Suppressor macrophage (primary cell): ENCODE measurements at regions not wholly inside any gene's neighbourhood (a gene's known extent, or its start where the extent isn't known, plus 50 kb on each side); places are given as distances from the start of the nearest gene placed in this dataset.

ENCODE experiments used
- DNase-seq, 4 experiments: peaks; one replicate each; pipeline ENCODE4 v3.0.0-alpha.2; 2020 to 2022

DNA sequence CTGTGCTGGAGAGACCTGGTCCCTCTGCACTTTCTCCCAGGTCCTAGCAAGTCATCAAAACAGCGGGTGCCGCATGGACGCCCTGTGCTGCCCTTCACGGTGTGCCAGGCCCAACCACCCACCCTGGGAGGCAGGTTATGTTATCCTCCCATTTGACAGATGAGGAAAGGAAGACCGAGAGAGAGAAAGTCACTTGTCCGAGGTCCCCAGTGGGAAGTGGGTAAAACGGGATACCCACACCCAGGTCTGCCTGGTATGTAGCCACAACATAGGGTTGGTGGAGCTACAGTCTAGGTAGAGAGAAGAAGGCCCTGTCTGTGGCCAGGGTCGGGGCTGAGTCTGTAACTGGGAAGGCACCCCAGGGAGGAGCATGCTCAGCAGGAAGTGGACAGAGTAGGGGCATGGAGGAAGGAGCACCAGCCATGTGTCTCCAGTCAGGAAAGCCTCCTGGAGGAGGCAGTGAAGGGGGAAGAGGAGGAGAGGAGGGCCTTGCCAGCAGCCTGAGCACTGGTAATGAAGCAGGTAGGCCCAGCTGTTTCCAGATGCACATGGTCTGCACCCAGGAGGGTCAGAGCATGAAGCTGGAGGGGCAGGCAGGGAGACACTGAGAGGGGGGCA lies 98.4 kb downstream of the ZFP36L2 start:
- peak; percentile 32 to 63 (median 56) for DNase-seq

DNA sequence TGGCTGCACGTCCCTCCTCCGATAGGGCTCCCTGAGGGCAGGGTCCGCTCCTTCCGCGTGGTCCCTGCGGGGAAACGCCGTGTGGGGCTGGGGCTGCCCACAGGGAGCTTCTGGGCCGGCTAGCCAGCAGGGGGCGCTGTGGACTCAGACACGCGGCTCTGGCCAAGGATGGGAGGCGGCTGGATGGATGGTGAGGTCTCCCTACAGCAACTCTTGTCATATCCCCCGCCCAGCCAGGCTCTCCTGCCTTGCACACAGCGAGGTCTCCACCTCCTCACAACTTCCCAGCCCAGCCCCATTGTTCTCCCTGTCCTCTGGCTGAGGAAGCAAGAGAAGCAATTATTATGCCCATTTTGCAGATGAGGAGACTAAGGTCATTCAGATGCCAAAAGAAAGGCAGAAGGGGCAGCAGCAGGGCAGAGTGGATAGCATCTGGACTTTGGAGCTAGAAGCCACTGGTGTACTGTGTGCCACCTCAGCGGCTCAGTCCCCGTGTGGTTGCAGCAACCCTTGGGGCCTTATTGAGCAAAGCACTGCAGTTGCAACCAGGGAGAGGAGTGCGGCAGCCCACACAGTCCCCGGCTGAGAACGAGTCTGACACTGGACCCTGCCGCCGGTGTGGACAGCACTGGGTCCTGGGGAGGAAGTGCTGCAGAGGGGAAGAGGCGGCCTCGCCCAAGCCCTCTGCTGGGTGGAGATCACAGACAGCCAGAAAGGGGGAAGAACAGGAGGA lies 99.0 kb downstream of the ZFP36L2 start:
- DNase-seq, result peak; percentile 90 to 95 (median 95)

DNA sequence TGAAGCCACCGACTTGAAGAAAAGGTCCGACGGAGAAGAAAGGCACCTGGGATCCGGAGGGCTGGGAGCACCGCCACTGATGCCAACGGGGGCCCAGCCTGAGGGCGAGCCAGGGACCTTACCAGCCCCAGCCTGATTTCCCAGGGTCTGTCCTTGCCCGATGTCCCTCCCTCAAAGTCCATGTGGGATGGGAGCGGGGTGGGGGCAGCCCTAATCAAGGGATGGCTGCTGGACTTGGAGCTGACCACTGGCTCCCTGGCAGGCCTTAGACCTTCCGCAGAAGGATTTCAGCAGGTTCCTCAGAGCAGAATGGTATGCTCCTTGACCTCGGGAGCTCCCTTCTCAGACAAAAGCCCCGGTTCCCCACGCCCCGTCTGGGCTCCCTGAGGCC lies 99.6 kb downstream of the ZFP36L2 start:
- no peak for DNase-seq

DNA sequence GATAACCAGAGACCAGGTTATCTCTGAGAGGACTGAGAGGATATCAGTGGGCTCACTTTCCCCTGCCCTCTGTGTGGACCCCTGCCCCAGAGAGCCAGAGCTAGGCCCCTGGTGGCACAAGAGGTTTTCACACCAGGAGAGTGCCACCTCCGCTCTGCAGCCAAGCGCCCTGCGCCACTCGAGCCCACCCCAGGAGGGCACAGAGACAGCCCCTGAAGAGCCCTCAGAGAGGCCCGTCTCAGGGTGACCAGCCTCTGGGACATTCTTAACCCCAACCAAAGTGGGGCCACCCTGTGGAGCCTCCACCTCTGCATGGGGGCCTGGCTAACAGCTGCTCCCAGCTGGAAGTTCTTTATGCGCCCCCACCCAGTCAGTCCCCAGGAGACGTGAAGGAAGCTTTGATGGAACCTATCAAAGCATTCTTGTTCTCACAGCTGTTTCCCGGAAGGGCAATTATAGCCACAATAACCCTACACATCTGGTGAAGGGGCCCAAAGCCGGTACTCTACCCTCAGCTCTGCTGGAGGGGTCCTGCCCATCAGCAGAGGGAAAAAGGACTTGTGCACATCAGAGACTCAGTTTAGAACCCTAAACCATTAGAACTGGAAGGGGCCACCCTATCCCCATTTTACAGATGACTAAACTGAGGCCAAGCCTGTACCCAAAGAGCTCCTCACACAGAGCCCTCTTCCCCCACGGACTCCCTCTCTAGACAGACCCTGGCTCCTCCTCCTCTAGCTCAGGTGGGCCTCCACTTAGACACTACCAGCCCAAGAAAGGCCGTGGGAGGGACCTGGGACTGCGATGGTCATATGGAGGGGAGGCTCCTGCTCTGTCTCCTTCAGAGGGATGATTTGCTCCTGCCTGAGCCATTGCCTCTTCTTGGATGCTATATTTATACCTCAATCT lies 101.1 kb downstream of the ZFP36L2 start:
- no peak for DNase-seq

DNA sequence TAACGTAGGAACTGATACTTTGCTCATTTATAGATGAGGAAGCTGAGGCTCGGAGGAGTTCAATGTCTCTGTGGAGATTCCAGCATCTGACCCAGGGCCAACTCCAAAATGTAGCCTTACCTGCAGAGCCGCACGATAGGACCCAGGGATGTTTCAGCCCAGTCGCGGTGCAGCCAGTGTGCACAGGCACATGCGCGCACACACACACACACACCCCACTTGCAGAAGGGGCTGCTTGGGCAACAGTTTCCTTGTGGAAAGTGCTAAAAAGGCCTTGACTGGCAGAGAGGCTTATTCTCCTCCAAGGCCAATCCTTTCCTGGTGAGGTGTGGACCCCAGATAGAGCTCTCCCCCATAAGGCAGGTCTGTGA lies 101.7 kb downstream of the ZFP36L2 start:
- peak in 1 of 4 experiments; percentile 33 for DNase-seq

DNA sequence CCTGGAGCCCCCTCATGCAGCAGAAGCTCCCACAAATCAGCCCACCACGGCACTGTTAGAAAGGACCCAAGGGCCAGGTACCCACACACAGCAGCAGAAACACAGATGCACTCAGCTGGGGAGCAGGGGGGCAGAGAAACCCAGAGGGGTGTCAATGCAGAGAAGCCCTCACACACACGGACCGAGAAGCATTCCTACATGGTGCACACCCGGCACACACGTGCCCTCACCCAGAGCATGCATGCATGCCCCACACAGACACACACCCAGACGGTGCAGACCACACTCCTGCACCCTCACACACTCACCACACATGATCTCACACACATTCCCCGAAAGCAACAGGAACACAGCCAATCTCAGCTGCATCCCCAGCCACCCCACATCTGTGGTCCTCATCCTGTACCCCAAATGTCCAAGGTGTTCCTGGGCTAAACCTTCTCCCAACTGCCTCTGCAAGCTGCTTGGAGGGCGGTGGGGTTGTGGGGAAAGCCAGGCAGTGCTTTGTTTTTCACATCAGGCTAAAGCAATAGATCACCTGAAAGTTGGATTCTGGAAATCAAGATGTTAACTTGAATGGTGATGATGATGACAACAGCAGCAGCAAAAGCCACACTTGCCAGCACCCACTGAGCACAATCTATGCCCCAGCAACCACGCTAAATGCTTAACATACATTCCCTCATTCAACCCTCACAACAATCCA lies 102.3 kb downstream of the ZFP36L2 start:
- DNase-seq, result no peak

DNA sequence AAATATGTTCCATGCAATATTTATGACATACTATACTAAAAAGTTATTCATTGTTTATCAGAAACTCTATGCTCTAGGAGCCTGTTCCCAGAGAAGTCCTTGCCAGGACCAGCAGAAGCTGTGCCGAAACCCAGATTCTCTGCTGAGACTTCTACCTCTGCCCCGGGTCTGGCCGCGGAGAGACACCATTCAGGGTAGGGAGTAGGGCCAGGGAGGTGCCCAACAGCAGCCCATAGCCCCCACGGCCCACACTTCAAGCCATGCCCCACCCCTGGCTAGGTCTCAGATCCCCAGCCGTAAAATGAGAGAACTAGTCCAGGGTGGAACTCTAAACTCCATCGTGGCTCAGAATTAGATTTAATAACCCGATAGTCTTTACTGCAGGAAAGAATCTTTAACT lies 102.9 kb downstream of the ZFP36L2 start:
- DNase-seq, result no peak

DNA sequence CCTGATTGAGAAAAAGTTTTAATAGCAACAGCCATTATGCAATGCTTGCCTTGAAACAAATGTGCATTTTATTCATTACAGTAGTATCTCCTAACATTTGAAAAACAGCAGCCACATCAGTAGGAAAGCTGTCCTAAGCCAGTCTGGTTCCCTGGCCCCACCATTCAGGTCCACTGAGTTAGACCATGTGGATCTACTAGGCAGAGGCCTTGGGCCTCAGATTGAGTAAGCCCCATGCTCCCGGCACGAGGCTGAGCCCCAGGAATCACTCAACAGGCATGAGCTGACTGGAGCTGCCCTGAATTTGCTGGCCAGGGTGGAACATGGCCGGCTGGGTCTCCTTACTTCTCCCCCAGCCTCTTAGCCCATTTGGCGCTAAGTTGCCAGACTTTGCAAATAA lies 103.4 kb downstream of the ZFP36L2 start:
- no peak for DNase-seq

DNA sequence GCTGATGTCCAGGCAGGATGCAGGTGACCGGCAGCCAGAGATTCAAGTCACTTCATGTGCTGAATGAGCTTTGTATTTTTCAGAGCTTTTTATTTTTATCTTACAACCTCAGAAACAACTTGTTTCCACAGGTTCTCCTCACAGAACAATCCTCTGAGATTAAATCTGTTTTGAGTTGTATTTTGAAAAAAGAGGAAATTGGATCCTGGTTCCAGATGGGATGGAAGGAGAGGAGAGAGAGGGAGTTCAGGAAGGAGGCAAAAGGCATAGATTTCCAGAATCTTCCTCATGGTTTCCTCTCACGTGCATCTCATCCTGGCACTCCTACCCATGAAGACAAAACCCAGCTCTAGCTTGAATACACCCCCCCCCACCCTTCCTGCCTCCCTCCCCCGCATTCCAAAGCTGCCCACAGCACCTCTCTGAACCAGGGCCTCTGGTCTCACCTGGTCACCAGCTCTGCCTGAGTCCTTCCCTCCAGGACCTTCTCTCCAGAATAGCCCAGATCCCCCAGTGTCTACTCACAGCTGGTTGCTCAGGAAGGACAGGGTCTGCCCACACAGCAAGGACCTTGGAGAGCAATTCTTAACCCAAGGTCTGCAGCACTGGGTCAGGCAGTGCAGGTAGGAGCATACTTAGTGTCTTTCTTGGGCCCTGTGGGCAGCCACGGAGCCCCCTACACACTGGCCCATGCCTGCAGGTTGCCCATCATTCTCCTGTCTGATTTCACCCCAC lies 104.7 kb downstream of the ZFP36L2 start:
- DNase-seq, result no peak

DNA sequence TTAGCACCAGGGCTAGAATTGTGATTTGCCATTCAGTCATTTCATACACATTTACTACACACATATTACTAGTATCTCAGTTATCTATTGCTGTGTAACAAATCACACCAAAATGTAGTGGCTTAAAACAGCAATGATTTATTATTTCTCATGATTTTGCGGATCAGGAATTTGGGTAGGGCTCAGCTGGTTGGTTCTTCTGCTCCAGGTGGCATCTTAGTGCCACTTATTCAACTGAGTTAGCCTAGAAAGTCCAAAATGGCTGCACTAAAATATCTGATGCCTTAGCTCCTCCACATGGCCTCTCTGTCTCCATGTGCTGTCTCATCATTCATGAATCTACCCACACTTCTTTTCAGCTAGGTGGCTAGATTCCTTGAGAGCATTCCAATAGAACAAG lies 107.1 kb downstream of the ZFP36L2 start:
- DNase-seq, result no peak

DNA sequence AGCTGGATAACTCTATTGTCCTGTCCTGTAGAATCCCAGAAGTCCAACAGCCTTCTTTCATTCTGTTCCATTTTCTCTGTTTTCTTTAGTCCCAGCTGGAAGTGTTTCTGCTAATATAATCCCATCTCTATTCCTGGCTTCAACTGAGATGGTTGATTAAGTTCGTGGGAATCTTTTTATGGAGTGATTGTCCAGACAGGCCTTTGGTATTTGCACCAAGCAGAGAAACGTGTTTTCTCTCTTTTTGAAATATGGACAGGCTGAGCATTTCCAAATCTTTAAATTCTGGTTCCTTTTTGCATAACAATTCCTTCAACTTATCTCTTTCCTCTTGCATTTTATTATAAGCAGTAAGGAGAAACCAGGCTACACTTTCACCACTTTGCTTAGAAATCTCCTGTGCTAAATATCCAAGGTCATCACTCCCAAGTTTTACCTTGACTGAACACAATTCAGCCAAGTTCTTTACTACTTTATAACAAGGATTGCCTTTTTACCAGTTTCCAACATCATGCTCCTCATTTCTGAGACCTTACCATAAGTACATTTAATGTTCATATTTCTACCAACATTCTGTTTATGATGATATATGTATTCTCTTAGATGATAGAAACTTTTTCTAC lies 108.8 kb downstream of the ZFP36L2 start:
- DNase-seq, result no peak

DNA sequence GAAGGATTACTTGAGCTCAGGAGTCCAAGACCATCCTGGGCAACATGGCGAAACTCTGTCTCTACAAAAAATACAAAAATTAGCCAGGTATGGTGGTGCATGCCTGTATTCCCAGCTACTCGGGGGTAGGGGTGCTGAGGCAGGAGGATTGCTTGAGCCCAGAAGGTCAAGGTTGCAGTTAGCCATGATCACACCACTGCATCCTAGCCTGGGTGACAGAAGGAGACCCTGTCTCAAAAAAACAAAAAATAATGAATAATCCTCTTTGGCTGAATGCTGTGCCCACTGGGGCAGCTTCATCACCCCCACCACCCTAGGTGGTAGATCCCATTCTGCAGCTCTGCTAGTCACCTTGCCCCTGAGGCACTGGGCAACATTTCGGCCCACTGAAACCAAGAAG lies 109.4 kb downstream of the ZFP36L2 start:
- DNase-seq, result no peak

DNA sequence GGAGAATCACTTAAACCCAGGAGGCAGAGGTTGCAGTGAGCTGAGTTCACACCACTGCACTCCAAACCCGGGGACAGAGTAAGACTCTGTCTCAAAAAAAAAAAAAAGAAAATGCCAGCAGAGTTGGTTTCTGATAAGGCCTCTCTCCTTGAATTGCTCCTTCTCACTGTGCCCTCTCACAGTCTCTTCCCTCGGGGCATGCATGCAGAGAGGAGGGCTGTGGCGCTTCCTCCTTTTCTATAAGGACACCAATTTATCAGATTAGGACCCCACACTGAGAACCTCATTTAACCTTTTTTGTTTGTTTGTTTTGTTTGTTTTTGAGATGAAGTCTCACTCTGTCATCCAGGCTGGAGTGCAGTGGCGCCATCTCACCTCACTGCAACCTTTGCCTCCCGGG lies 110.5 kb downstream of the ZFP36L2 start:
- no peak for DNase-seq

DNA sequence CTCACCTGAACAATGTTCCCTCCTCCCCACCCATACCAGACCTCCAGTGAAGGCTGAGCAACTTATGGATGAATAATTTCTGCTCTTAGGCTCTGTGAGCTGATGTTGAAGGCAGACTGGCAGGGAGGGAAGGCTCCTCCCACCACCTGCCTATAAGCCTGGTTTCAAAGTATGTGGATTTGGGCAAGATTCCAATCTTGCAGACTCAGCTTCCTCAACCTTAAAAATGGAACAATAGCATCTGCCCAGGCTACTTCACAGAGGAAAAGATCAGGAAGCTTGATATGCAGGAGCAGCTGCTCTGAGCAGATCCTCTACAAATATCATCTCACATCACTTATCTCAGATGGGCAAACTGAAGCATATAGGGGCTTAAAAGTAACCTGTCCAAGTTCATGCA lies 112.2 kb downstream of the ZFP36L2 start:
- no peak for DNase-seq

DNA sequence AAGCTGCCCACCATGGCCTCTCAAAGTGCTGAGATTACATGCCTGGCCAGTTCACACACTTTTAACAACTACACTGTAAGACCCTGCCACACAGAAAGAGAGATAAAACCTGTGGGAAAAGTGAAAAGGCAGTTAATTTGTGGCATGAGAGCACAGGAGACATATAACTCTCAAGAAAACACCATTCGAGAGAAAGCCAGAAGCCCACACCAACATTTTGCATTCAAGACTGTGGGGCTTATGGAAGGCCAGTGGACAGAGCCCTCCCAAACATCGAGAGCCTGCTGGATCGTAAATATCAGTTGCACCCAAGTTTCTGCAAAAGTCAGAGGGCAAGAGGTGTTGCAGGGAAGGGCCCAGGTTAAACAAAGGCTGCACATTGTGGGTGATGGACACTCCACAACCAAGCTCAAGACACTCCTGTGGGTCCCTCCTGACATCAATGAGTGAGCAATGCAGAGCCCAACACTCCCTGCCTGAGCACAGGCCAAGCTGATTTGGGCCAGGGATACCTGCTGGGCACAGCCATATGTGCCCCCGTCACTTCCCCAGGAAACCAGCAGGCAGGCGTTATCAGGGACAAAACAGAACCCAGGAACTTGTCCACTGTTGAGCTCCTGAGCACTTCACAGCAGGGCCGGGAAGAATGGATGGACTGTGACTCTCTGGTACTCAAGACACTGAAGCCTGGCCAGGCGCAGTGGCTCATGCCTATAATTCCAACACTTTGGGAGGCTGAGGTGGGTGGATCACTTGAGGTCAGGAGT lies 114.4 kb downstream of the ZFP36L2 start:
- DNase-seq, result no peak

DNA sequence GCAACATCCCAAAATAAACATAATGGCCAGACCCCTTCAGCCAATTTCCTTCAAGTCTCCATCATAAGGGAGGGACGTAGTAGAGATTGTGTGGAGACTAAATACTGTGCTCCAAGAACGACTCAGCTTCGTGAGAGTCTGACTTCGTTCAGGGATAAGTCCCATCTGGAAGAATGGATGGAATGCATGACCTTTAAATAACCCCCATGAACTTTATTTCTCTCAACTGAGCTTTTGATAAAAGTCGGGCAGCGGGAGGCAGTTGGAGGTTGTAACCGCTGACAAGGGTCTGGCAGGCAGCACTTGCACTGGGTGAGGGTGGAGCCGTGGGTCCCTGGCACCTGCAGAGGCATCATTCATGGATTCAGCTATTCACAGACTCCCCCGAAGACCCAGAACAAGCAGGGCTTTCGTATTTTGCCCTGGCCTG lies 115.9 kb downstream of the ZFP36L2 start:
- DNase-seq, result no peak

DNA sequence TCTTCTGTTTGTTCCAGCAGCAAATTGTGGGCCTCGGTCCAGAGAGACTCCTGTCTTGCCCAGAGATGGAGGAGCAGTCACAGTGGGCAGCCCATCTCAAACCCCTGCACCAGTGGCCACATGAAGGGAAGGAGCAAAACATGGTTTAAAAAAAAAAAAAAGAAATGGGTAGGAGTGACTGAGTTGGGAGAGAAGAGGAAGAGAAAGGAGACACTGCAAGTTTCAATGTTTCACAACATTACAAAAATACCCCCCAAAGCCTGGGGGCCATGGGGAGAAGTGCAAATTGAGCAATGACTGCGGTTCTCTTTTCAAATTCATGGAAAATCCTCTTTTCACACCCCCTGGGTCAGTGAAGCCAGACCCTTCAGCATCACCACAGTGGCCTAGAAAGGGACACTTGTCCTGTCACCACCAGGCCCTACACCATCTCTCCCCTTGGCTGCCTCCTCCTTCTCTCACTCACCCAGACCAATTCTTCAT lies 117.1 kb downstream of the ZFP36L2 start:
- DNase-seq, result peak; percentile 79 to 91 (median 87)

DNA sequence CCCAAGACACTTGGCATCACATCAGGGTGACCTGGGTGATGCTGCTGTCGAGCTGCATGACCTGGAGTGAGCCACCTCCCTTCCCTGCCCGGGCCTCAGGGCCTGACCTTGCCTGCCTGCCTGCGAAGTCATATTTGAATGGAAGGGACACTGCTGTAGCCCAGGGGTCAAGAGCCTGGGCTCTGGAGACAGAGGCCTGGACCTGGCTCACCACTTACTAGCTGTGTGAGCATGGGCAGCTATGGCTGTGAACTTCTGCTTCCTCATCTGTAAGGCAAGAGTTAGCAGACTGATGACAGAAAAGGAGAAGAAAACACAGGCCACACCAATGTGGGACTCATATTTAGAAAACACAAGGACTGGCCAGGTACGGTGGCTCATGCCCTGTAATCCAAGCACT lies 118.7 kb downstream of the ZFP36L2 start:
- DNase-seq, result peak; percentile 67 to 86 (median 83)

DNA sequence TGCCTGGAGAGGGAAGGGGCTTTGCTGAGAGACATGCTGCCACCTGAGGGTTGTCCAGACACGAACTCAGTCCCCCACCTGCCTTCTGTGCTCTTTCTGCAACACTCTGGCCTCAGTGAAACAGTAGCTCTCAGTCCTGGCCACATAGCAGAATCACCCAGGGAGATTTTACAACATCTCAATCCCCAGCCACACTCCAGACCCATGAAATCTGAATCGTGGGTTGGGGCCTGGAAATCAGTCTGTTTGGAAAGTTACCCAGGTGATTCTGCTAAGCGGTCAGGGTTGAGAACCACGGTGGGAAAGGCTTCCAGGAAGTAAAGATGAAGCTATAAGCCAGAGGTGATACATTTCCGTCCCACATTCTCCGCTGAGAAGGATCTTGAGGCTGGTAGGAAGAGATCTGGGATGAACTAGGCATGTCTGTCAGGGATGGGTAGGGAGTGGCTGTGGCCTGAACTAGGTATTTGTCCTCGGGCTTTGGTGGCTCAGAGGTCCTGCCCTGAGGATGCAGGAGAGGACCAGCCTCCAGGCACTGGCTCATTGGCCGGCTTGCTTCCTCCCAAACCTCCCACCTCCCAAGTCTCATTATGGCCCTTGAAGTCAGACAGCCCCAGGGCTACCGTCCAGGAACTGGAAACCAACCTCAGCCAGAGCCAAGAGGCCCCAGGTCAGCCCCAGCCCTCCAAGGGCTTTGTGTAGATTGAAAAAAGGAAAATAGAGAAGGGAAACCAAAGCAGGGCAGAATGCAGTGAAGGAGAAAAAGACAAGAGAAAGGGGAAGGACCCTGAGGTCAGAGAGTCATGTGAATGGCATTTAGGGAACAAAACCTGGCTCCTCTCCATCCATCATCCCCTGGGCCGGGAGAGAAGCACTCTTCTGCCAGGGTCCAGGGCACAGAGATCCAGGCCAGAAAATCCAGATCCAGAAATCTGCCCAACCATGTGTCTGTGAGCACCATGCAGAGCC lies 119.6 kb downstream of the ZFP36L2 start:
- peak; percentile 72 to 89 (median 86) for DNase-seq
